ENCODE measurements at regions not wholly inside any gene's neighbourhood (a gene's known extent, or its start where the extent isn't known, plus 50 kb on each side); places are given as distances from the start of the nearest gene placed in this dataset.
"Not testable (repeated sequence)": the region's sequence is repeated elsewhere in the genome, so short reads cannot be mapped to it uniquely, and the experiment has no call there.

GRCh38 chr9:135366104-135366503 is 113.5 kb upstream of the PPP1R26 start:
- DNase-seq = no peak

DNA sequence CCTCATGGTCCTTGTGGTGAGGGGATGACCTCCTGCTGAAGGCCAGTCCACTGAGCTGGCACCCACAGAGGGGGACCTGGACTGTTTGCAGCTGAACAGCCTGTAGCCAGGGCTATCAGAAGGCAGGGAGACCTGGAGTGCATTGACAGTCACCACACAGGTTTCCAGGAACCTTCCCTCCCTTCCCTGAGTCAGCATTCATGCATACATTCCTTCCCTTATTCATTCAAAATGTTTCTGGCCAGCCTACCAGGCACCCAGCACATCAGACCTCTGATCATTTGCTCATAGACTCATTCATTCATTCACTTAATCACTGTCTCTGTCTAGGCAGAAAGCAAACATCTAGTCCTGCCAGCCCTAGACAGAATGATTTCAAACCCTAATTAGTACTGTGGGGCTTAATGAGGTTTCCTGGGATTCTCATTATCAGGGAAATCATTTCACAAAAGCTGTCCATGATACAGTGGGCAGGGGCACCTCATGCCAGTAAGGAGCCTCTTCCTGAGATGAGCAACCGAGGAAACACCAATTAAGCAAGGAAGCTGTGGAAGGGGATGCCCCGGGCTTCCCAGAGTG is 110.1 kb upstream of the PPP1R26 start:
- DNase-seq = no peak

GRCh38 chr9:135370411-135371375 is 108.9 kb upstream of the PPP1R26 start:
- no peak for DNase-seq

DNA sequence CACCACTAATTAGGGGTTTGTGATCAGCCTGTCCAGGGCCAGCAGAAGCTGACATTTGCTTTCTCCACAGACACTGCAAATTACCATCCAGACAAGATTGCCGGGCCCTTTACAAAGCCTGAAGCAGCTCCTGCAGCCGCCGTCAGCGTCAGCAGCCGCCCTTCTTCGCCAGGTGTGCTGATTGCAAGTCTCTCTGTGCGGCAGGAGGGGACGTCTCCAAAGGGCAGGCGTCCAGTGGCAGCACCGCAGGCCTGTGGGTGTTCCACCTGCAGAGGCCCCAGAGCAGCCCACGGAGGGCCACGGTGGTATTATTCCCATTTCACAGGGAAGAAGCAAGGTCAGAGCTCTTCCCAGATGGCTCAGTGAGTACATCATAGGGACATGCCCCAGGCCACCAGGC is 108.0 kb upstream of the PPP1R26 start:
- DNase-seq = no peak

GRCh38 chr9:135372036-135372435 is 107.5 kb upstream of the PPP1R26 start:
- DNase-seq = no peak

DNA sequence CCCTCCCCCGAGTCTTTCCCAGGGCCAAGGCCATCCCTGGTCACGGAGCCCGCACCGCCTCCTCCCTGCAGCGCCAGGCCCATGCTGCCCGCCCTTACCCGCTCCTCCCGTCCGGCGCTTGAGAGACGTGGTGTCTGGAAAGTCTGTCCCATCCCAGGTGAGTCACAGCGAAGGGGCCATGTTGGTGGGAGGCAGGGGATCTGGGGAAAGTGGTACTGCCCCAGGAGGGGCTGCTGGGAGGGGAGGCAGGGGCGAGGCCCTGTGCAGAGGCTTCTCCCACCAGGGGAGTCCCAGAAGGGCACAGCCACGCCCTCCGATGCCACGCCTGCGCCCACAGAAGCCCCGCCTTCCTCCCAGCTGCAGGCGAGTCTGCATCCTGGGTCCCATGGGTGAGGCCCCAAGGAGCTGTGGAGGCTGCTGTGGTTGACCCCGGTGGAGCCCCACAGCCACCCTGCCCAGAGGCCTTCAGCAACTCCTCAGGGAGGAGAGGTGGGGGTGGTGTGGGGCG is 107.0 kb upstream of the PPP1R26 start:
- no peak for DNase-seq

DNA sequence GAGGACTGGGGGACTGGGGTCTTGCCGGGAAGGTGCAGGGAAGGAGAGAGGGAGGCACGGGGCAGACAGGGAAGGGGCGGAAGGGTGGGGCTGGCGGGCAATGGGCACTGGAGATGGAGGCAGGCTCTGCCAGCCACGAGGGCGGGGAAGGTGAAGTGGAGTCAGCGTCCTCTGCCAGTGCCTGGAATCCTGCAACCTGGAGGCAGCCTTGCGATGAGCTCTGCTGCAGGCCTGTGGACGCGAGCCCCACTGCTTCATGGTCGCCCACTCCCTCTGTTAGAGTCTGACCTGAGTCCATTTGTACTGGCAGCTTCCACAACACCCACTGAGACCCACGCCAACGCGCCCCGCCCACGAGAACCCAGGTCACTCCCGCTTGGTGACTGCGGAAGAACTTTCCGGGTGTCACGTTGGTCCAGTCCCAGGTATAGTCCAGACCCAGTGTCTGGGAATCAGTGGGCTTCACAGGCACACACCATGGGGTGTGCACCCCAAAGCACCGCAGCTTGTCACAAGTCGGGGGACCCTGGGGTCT is 106.4 kb upstream of the PPP1R26 start:
- DNase-seq = no peak

DNA sequence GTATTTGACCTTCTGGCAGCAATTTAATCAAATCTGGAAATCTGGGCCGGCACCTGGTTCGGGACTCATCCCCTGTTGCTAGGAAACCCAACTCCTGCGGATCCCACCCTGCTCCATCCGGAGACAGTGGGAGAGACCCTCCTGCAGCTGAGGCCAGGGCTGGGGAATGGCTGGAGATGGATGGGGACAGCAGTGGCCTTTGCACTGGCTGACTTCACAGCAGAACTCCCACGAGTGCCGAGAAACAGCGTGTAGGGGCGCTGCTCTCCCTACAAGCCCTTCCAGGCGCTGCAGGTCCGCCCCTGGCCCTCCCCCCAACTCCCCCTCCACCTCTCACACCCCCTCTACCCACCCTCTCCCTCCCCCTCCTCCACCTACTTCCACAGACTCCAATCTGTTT is 105.8 kb upstream of the PPP1R26 start:
- DNase-seq = no peak

DNA sequence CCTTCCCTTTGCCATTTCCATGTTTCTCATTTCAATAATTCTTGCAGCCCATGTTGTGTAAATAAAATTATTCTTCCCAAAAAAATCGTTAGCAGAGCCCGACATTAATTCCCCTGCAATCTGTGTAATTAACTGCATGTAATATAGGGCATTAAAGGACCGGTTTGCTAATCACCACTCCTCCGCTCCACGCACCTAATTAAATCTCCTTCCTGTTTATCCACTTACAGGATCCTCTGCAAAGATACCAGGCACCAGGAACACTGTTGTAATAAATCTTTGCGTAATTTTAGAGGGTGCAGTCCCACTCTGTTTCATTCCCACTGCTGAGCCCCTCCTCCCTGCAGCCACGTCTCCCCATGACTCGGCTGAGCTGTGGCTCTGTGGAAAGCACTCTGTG is 105.0 kb upstream of the PPP1R26 start:
- no peak for DNase-seq

DNA sequence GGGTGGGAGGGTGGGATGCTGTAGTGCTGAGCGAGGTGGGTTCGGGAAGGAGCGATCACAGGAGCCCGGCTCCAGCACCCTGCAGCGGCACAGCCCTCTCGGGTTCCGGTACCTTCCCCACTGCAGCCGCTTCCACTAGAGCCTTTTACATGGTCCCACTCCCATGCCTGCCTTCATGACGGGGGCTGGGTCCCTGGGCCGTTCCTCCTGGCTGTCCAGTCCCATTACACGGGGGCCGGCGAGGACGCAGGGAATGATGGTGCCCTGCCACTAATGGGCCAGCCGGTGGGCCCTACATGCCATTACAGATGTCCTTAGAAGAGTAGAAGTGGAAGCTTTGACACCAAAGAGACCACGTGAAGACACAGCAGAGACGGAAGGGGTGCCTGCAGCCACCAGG is 104.6 kb upstream of the PPP1R26 start:
- DNase-seq = no peak

GRCh38 chr9:135376511-135377265 is 102.9 kb upstream of the PPP1R26 start:
- DNase-seq = no peak

GRCh38 chr9:135377431-135377830 is 102.2 kb upstream of the PPP1R26 start:
- no peak for DNase-seq

DNA sequence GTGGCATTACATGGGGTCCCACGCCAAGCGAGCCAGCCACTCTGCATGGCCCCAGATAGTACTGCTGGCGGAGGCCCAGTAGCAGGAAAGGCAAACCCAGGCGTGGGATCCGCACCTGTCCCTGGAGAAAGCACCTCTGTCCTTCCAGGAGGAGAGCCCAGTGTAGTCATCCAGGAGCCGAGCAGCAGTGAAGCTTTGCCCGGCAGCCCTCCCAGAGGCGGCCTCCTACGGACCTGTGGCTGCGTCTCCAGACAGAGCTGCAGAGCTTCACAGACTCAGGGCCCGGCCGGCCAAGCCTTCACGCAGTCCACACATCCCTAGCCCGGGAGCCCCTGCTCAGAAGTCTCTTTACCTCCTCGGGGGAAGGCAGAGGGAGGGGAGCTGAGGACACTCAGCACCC is 100.8 kb upstream of the PPP1R26 start:
- no peak for DNase-seq

DNA sequence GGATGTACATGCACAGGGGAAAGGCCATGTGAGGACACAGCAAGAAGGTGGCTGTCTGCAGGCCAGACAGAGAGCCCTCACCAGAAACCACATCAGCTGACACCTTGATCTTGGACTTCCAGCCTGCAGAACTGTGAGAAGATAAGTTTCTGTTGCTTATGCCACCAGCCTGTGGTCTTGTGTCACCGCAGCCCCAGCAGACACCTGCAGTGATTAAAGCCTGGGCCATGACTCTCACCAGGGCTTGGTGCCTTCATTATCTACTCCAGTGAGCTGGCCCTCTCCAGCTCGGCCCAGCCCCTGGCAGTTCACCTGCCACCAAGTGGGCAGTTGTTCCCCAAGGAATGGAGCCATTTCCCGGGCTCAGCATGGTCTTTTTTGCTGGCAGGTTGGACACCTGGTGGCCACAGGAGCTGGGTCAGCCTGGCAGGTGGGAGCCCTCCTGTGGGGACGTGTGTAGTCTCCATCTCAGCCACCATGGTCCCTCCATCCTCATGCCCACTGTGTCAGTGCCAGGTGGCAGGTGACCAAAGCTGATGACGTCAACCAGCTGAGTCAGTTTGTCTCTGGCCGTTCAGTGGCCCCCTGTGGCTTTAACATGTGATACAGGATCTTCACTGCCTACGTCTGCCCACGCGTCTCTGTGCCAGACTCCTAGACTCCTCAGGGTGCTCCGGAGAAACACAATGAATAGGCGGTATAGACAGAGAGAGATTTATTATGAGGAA is 99.9 kb upstream of the PPP1R26 start:
- DNase-seq = no peak

- DNase-seq = no peak
Measured at GRCh38 chr9:135380311-135380960, 99.1 kb upstream of the PPP1R26 start.

DNA sequence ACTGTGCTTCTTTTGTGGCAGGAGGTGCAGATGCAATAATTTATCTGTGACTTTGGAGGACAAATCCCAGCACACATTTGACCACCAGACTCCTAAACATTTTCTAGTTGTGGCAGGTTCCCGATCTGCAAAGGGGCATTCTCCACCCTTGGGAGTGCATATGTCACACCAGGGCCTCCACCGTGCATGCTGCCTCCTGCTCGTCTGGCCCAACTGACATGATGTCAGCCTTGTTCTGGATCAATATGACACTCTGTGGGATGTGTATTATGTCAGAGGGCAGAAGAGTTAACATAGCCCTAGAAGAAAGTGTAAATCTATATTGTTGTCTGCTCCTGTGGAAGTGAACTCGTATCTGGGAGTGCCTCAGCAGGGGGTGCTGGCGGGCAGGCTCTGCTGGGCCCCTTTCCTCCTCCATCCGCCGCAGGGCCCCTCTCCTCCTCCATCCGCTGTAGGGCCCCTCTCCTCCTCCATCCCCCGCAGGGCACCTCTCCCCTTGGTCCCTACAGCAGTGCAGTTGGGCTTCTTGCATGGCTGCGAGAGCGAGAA is 97.7 kb upstream of the PPP1R26 start:
- DNase-seq = no peak

DNA sequence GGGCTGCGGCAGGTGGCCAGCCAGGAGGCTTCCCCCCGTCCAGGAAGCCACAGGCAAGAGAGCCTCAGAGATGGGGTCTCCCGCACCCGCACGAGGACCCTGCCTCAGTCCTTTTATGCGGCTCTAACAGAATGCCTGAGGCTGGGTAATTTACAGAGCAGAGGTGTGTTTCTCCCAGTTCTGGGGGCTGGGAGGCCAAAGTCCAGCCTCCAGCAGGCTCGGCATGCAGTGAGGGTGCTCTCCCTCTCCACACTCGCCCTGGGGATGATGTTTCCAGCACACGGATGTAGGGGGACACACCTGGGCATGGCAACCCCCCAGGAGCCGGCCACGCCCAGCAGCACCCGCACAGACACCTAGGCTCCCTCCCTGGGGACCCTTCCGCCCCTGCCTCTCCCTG is 95.4 kb upstream of the PPP1R26 start:
- no peak for DNase-seq

DNA sequence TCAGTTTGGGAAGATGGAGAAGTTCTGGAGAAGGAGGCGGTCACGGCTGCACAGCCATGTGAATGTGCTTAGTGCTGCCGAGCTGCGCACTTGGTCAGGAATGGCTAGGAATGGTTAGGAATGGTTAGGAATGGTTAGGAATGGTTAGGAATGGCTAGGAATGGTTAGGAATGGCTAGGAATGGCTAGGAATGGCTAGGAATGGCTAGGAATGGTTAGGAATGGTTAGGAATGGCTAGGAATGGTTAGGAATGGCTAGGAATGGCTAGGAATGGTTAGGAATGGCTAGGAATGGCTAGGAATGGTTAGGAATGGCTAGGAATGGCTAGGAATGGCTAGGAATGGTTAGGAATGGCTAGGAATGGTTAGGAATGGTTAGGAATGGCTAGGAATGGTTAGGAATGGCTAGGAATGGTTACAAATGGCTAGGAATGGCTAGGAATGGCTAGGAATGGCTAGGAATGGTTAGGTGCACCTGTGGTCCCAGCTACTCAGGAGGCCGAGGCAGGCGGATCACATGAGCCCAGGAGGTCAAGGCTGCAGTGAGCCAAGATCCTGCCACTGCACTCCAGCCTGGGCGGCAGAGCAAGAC is 94.7 kb upstream of the PPP1R26 start:
- not testable (repeated sequence) for DNase-seq

GRCh38 chr9:135385793-135386192 is 93.8 kb upstream of the PPP1R26 start:
- no peak for DNase-seq

GRCh38 chr9:135387976-135388375 is 91.6 kb upstream of the PPP1R26 start:
- no peak for DNase-seq

DNA sequence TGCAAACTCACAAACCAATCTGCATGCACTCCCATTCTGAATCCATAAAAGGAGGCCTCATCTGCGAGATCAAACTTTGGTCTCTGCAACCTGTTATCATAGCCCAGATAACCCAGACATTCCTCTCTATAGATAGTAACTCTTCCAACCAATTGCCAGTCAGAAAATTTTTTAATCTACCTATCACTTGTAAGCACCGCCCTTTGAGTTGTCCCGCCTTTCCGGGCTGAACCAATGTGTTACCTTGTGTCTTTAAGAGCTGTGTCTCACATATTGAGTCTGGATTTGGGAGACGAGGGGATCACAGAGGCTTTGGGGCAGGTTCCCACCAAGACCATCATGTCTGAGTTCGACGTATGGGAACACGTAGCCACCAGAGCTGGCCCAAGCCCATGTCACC is 91.1 kb upstream of the PPP1R26 start:
- no peak for DNase-seq

All from fibroblast of skin of right quadriceps (primary cell).